H9 (cell line): ENCODE measurements at regions not wholly inside any gene's neighbourhood (a gene's known extent, or its start where the extent isn't known, plus 50 kb on each side); places are given as distances from the start of the nearest gene placed in this dataset.

Experiments used
- DNase-seq: peaks from one replicate; pipeline ENCODE4 v3.0.0-alpha.2; 2017
- H2AFZ ChIP-seq: one replicate; pipeline ENCODE4 v1.6.1; 2013; ENCODE audit warnings: mild to moderate bottlenecking, low read length, control low read depth, moderate library complexity
- H2AK5ac ChIP-seq: 2 replicates; pipeline ENCODE4 v1.6.1; 2013; ENCODE audit warnings: low read length, control low read depth, mixed read lengths; ENCODE audit not compliant: insufficient read length
- H2BK120ac ChIP-seq: one replicate; pipeline ENCODE4 v1.6.1; 2013; ENCODE audit warnings: low read depth, mild to moderate bottlenecking, low read length, control low read depth, inconsistent platforms; ENCODE audit not compliant: poor library complexity, severe bottlenecking
- H2BK12ac ChIP-seq: 2 replicates; pipeline ENCODE4 v1.6.1; 2013; ENCODE audit warnings: low read length, control low read depth, mixed read lengths, low read depth; ENCODE audit not compliant: insufficient read length
- H2BK15ac ChIP-seq: 2 replicates; pipeline ENCODE4 v1.6.1; 2013; ENCODE audit warnings: low read depth, low read length, control low read depth
- H2BK20ac ChIP-seq: one replicate; pipeline ENCODE4 v1.6.1; 2013; ENCODE audit warnings: low read depth, mild to moderate bottlenecking, low read length, control low read depth, inconsistent platforms; ENCODE audit not compliant: poor library complexity, severe bottlenecking
- H2BK5ac ChIP-seq: 2 replicates; pipeline ENCODE4 v1.6.1; 2013; ENCODE audit warnings: low read length, control low read depth, mixed read lengths; ENCODE audit not compliant: insufficient read length
- H3K14ac ChIP-seq: 2 replicates; pipeline ENCODE4 v1.6.1; 2013; ENCODE audit warnings: low read length, control low read depth; ENCODE audit not compliant: insufficient read depth
- H3K18ac ChIP-seq: 2 replicates; pipeline ENCODE4 v1.6.1; 2013; ENCODE audit warnings: low read depth, mild to moderate bottlenecking, mixed read lengths, low read length, control low read depth; ENCODE audit not compliant: insufficient read length
- H3K23ac ChIP-seq: 2 replicates; pipeline ENCODE4 v1.6.1; 2013; ENCODE audit warnings: low read length, control low read depth, mixed read lengths, low read depth; ENCODE audit not compliant: insufficient read length
- H3K23me2 ChIP-seq: 2 replicates; pipeline ENCODE4 v1.6.1; 2013; ENCODE audit warnings: low read depth, mild to moderate bottlenecking, mixed read lengths, low read length, control low read depth; ENCODE audit not compliant: insufficient read length, poor library complexity, severe bottlenecking
- H3K27ac ChIP-seq: 2 replicates; pipeline ENCODE4 v1.5.1; 2013; ENCODE audit warnings: low read length, control low read depth, mixed read lengths, low read depth; ENCODE audit not compliant: insufficient read length
- H3K27me3 ChIP-seq: 2 replicates; pipeline ENCODE4 v1.6.1; 2013; ENCODE audit warnings: low read length, control low read depth, inconsistent platforms; ENCODE audit not compliant: insufficient read depth
- H3K4ac ChIP-seq: 2 replicates; pipeline ENCODE4 v1.6.1; 2013; ENCODE audit warnings: low read depth, mild to moderate bottlenecking, control low read depth, inconsistent platforms, low read length, moderate library complexity
- H3K4me1 ChIP-seq: 2 replicates; pipeline ENCODE4 v1.6.1; 2013; ENCODE audit warnings: low read length, control low read depth, inconsistent platforms; ENCODE audit not compliant: insufficient read depth
- H3K4me2 ChIP-seq: 2 replicates; pipeline ENCODE4 v1.6.1; 2013; ENCODE audit warnings: low read length, control low read depth, mixed read lengths; ENCODE audit not compliant: insufficient read length, insufficient read depth
- H3K56ac ChIP-seq: 2 replicates; pipeline ENCODE4 v1.6.1; 2013; ENCODE audit warnings: low read depth, mild to moderate bottlenecking, mixed read lengths, low read length, control low read depth; ENCODE audit not compliant: insufficient read length
- H3K79me1 ChIP-seq: 2 replicates; pipeline ENCODE4 v1.6.1; 2013; ENCODE audit warnings: low read depth, mild to moderate bottlenecking, moderate library complexity, low read length, control low read depth, inconsistent platforms; ENCODE audit not compliant: insufficient read depth, poor library complexity, severe bottlenecking
- H3K79me2 ChIP-seq: 2 replicates; pipeline ENCODE4 v1.6.1; 2013; ENCODE audit warnings: low read length, control low read depth, inconsistent platforms; ENCODE audit not compliant: insufficient read depth
- H3K9ac ChIP-seq: 2 replicates; pipeline ENCODE4 v1.6.1; 2013; ENCODE audit warnings: low read length, control low read depth, mixed read lengths; ENCODE audit not compliant: insufficient read length; ENCODE audit errors: extremely low read depth
- H3K9me3 ChIP-seq: one replicate; pipeline ENCODE4 v1.6.1; 2013; ENCODE audit warnings: low read depth, low read length, inconsistent platforms; ENCODE audit not compliant: control insufficient read depth
- H3T11ph ChIP-seq: one replicate; pipeline ENCODE4 v1.6.1; 2013; ENCODE audit warnings: mild to moderate bottlenecking, low read length, control low read depth, inconsistent platforms
- H4K20me1 ChIP-seq: one replicate; pipeline ENCODE4 v1.6.1; 2013; ENCODE audit not compliant: control insufficient read depth, insufficient read length, insufficient read depth
- H4K5ac ChIP-seq: 2 replicates; pipeline ENCODE4 v1.6.1; 2013; ENCODE audit warnings: low read depth, mild to moderate bottlenecking, mixed read lengths, low read length, control low read depth; ENCODE audit not compliant: insufficient read length
- H4K8ac ChIP-seq: replicated peaks from 2 replicates; pipeline ENCODE4 v1.6.1; 2013; ENCODE audit warnings: low read length, control low read depth, mixed read lengths, low read depth; ENCODE audit not compliant: insufficient read length
- H4K91ac ChIP-seq: 2 replicates; pipeline ENCODE4 v1.6.1; 2013; ENCODE audit warnings: low read depth, mild to moderate bottlenecking, moderate library complexity, mixed read lengths, low read length, control low read depth; ENCODE audit not compliant: insufficient read length
- H3K27ac Mint-ChIP-seq, 3 experiments: 2 replicates in 2 of 3; 3 replicates in 1 of 3; pipeline ENCODE4 v1.8.0; 2020 to 2021; ENCODE audit warnings: mixed read lengths in 3 of 3, mild to moderate bottlenecking in 1 of 3, moderate library complexity in 1 of 3
- H3K27me3 Mint-ChIP-seq: 2 replicates; pipeline ENCODE4 v1.8.0; 2021; ENCODE audit warnings: low read depth, mild to moderate bottlenecking, moderate library complexity, mixed read lengths
- H3K36me3 Mint-ChIP-seq, 3 experiments: 2 replicates in 2 of 3; 3 replicates in 1 of 3; pipeline ENCODE4 v1.8.0; 2020 to 2021; ENCODE audit warnings: low read depth in 3 of 3, mixed read lengths in 3 of 3; ENCODE audit not compliant: insufficient read depth in 1 of 3
- H3K4me1 Mint-ChIP-seq, 2 experiments: 2 replicates each; pipeline ENCODE4 v1.8.0; 2020; ENCODE audit warnings: mixed read lengths in 2 of 2
- H3K4me3 Mint-ChIP-seq, 2 experiments: 2 replicates in 1 of 2; 3 replicates in 1 of 2; pipeline ENCODE4 v1.8.0; 2020 to 2021; ENCODE audit warnings: mild to moderate bottlenecking in 2 of 2, mixed read lengths in 2 of 2, moderate library complexity in 1 of 2
- H3K9me3 Mint-ChIP-seq, 2 experiments: 2 replicates in 1 of 2; 3 replicates in 1 of 2; pipeline ENCODE4 v1.8.0; 2020; ENCODE audit warnings: mild to moderate bottlenecking in 2 of 2, mixed read lengths in 2 of 2, moderate library complexity in 1 of 2
- CTCF ChIP-seq: fragments of 200-600 bp; sonication (generic); conservative IDR thresholded peaks from 3 replicates; pipeline ENCODE4 v1.8.0; 2021; ENCODE audit warnings: antibody characterized with exemption, mild to moderate bottlenecking
- WGBS: extraction: QIAGEN DNeasy Blood & Tissue Kit; methylation state at CpG from one replicate; pipeline ENCODE4 v1.1.7; 2013; ENCODE audit warnings: missing lambda C conversion rate, low lambda C conversion rate, mixed read lengths; ENCODE audit not compliant: insufficient read length; ENCODE audit errors: extremely low coverage; 5-methylcytosine and 5-hydroxymethylcytosine counted together

DNA sequence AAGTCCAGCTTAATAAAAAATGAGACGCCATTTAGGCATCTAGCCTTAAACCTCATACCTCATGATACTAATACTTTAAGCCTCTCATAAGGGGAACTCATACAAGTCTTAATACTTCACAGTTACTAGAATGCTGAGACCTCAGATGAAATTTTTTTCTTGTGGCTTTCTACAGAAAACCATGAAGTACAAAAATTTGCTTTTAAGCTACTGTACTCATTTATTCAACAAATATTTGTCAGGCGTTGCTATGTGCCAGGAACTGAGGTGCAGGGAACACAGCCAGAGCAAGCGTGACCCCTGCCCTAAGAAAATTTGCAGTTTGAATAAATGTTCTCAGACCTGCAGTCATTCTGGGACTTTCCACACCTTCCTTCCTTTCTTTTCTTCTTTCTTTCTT, 150.6 kb downstream of the MRPL39 start:
- Mint-ChIP-seq H3K4me1 (no peaks in the 10 kb centered on the region), H3K4me3 (no peak overlapping the region), H3K27ac (no peak overlapping the region), H3K36me3 (no peaks in the 10 kb centered on the region; a peak in 1 of 7 replicates), H3K9me3 (peaks cover under 1 to 4% of the 10 kb centered on the region in 2 experiments; a peak in 2 of 5 replicates), H3K27me3 (no peaks in the 10 kb centered on the region; the same call in 1 of the 2 replicates)
- Histone ChIP-seq H4K20me1 (no peaks in the 10 kb centered on the region), H3K23me2 (no peaks in the 10 kb centered on the region), H2AFZ (no peak overlapping the region), H2BK20ac (no peak overlapping the region), H4K8ac (no peak overlapping the region), H2AK5ac (no peak overlapping the region), H3K79me1 (no peaks in the 10 kb centered on the region), H3K27ac (no peak overlapping the region), H3K18ac (no peak overlapping the region), H4K5ac (no peak overlapping the region), H3T11ph (no peak overlapping the region), H3K4ac (no peak overlapping the region), H3K9ac (no peak overlapping the region), H2BK15ac (no peak overlapping the region), H3K4me1 (no peaks in the 10 kb centered on the region), H3K27me3 (no peaks in the 10 kb centered on the region), H3K23ac (no peak overlapping the region), H3K56ac (no peak overlapping the region), H4K91ac (no peak overlapping the region), H2BK120ac (no peak overlapping the region), H3K9me3 (no peaks in the 10 kb centered on the region), H3K4me2 (no peak overlapping the region), H2BK5ac (no peak overlapping the region), H3K14ac (no peak overlapping the region), H3K79me2 (no peaks in the 10 kb centered on the region), H2BK12ac (no peak overlapping the region)
- DNase-seq, result no peak
- no peak for TF ChIP-seq CTCF
- no CpG with 5 or more reads among the region's 3 CpGs for WGBS
